Osteocyte (in vitro differentiated cells): ENCODE measurements at regions not wholly inside any gene's neighbourhood (a gene's known extent, or its start where the extent isn't known, plus 50 kb on each side); places are given as distances from the start of the nearest gene placed in this dataset.
A peak's percentile ranks its signal among the peaks of the same experiment; 100 is the strongest.

ENCODE experiments used
- DNase-seq: peaks from one replicate; pipeline ENCODE4 v3.0.0; 2021; ENCODE audit warnings: mixed read lengths; ENCODE audit not compliant: unreplicated experiment; ENCODE audit errors: extremely low spot score
- H3K27ac Mint-ChIP-seq: one replicate; pipeline ENCODE4 v1.8.0; 2021; ENCODE audit warnings: mild to moderate bottlenecking, mixed read lengths; ENCODE audit not compliant: unreplicated experiment
- H3K27me3 Mint-ChIP-seq: one replicate; pipeline ENCODE4 v1.8.0; 2021; ENCODE audit warnings: mixed read lengths; ENCODE audit not compliant: unreplicated experiment
- H3K36me3 Mint-ChIP-seq: one replicate; pipeline ENCODE4 v1.8.0; 2021; ENCODE audit warnings: mixed read lengths; ENCODE audit not compliant: unreplicated experiment
- H3K4me1 Mint-ChIP-seq: one replicate; pipeline ENCODE4 v1.8.0; 2021; ENCODE audit warnings: mixed read lengths; ENCODE audit not compliant: unreplicated experiment
- H3K4me3 Mint-ChIP-seq: one replicate; pipeline ENCODE4 v1.8.0; 2021; ENCODE audit warnings: mild to moderate bottlenecking, moderate library complexity, mixed read lengths; ENCODE audit not compliant: unreplicated experiment
- H3K9me3 Mint-ChIP-seq: one replicate; pipeline ENCODE4 v1.8.0; 2021; ENCODE audit warnings: mixed read lengths; ENCODE audit not compliant: unreplicated experiment
- TF ChIP-seq, protein P1 (sequence below): fragments of 200-600 bp; sonication (generic); IDR thresholded peaks from 2 replicates; pipeline ENCODE4 v1.5.0; 2021; ENCODE audit warnings: antibody characterized with exemption, mild to moderate bottlenecking, moderate library complexity

DNA sequence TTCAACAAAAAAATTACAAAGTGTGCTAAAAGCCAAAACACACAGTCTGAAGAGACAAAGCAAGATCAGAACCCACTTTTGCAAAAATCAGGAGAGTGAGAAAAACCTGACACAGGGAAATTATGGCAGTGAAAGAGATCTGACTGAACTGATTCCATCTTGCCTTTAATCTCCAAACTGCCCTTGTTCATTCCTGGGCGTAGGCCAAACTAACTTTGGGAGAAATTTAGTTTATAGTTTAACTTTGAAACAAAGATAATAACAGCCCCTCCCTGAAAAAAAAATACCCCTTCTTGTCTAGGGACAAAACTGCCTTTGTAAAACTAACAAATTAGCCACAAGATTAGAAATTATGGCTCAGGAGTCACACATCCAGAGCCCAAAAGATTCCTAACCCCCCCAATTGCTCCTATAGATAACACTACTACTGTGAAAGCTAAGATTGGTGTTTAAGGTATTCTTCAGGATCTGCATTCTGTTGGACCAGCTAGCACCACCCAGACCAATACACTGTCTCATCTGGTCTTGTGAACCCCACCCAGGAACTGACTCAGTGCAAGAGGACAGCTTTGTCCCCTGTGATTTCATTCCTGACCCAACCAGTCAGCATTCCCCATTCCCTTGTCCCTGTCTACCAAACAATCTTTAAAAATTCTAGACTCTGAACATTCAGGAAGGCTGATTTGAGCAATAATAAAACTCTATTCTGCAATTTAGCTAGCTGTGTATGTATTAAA is 226.1 kb upstream of the SH3BP4 start:
- Mint-ChIP-seq H3K36me3 (peaks cover 1% of the 10 kb centered on the region), H3K27ac (no peak overlapping the region), H3K27me3 (no peaks in the 10 kb centered on the region), H3K4me1 (peaks cover 19% of the 10 kb centered on the region), H3K9me3 (no peaks in the 10 kb centered on the region), H3K4me3 (no peak overlapping the region)
- DNase-seq = peak; percentile 10
- TF ChIP-seq, protein P1, sequence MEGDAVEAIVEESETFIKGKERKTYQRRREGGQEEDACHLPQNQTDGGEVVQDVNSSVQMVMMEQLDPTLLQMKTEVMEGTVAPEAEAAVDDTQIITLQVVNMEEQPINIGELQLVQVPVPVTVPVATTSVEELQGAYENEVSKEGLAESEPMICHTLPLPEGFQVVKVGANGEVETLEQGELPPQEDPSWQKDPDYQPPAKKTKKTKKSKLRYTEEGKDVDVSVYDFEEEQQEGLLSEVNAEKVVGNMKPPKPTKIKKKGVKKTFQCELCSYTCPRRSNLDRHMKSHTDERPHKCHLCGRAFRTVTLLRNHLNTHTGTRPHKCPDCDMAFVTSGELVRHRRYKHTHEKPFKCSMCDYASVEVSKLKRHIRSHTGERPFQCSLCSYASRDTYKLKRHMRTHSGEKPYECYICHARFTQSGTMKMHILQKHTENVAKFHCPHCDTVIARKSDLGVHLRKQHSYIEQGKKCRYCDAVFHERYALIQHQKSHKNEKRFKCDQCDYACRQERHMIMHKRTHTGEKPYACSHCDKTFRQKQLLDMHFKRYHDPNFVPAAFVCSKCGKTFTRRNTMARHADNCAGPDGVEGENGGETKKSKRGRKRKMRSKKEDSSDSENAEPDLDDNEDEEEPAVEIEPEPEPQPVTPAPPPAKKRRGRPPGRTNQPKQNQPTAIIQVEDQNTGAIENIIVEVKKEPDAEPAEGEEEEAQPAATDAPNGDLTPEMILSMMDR = no peak

DNA sequence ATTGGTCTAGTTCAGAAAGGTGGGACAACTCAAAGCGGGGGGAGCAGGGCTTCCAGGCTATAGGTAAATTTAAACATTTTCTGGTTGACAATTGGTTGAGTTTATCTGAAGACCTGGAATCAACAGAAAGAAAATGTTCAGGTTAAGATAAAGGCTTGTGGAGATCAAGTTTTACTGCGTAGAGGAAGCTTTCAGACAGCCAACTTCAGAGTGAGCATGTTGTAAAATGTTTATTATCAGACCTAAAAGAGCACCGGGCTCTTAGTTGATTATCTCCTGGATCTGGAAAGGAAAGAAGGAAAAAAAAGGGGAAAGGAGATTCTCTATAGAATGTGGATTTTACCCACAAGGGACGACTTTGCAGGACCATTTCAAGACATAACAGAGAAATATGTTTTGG is 227.0 kb upstream of the SH3BP4 start:
- H3K9me3 Mint-ChIP-seq = no peaks in the 10 kb centered on the region
- no peak overlapping the region for H3K27ac Mint-ChIP-seq
- DNase-seq = no peak
- no peak overlapping the region for H3K4me3 Mint-ChIP-seq
- no peaks in the 10 kb centered on the region for H3K36me3 Mint-ChIP-seq
- H3K27me3 Mint-ChIP-seq = no peaks in the 10 kb centered on the region
- TF ChIP-seq, protein P1 = no peak
- H3K4me1 Mint-ChIP-seq = peaks cover 18% of the 10 kb centered on the region

DNA sequence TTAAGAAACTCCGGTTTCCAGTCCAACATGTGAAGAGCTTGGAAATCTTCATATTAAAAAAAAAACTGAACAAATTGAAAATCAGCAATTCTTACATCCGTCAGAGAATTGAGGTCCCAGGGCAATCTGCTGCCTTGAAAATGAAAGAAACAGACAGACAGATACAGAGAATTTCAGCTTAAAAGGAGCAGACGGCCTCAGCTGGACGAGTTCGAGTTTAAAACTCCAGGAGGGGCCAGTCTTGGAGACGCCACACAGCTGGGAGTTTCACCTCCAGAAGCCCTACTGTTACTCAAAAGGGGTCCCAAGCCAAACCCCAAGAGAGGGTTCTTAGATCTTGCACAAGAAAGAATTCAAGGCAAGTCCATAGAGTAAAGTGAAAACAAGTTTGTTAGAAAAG is 226.5 kb upstream of the ARL4C start:
- Mint-ChIP-seq H3K4me3 (no peak overlapping the region), H3K27me3 (no peaks in the 10 kb centered on the region), H3K9me3 (no peaks in the 10 kb centered on the region), H3K4me1 (peaks cover 18% of the 10 kb centered on the region), H3K36me3 (no peaks in the 10 kb centered on the region), H3K27ac (no peak overlapping the region)
- TF ChIP-seq, protein P1 = no peak
- DNase-seq = peak; percentile 25

DNA sequence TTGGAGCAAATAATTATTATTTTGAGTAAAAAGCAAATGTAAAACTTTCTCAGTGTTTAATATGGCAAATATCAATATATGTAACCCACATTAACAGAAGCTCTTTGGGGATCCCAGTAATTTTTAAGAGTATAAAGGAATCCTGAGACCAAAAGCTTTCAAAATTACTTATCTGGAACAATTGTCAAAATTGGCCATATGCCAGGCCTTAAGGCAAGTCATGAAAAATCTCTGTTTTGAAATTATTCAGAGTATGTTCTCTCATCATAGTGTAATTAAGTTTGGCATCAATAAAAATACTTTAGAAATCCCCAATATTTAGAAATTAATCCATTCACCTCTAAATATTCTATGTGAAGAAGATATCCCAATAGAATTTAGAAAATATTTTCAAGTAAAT is 225.3 kb upstream of the ARL4C start:
- TF ChIP-seq, protein P1 = no peak
- Mint-ChIP-seq H3K27ac (no peak overlapping the region), H3K9me3 (no peaks in the 10 kb centered on the region), H3K4me3 (no peak overlapping the region), H3K36me3 (no peaks in the 10 kb centered on the region), H3K4me1 (peaks cover 18% of the 10 kb centered on the region), H3K27me3 (no peaks in the 10 kb centered on the region)
- no peak for DNase-seq

DNA sequence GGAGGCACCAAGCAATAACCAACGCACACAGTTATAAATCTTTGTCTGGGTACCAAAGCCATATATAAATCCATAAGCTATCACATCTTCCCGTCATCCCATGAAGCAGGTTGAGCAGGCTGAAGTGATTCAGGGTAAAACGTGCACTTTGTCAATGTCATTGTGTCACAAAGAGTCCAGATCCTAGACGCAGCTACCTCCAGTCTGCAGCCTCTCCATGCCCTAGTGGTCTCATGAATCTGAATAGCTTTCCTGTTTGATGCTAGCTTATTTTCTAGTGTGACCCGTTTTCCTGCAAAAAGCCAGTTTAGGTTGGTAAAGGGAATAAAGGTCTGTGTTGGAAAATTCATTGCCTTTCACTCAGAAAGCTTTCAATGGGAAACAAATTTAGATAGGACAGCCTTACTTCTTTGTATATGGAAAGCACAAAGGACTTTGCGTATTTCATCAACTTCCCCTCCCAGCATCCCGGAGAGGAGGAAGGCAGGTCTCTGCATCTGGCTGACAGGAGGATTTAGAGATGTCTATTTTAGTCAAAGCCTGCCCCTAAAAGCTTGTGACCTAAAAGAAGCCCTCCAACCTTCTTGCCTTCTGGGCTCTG is 222.3 kb upstream of the ARL4C start:
- Mint-ChIP-seq H3K4me3 (no peak overlapping the region), H3K9me3 (no peaks in the 10 kb centered on the region), H3K36me3 (no peaks in the 10 kb centered on the region), H3K4me1 (peaks cover 9% of the 10 kb centered on the region), H3K27ac (no peak overlapping the region), H3K27me3 (peaks cover 6% of the 10 kb centered on the region)
- peak; percentile 19 for DNase-seq
- TF ChIP-seq, protein P1 = no peak
